HG03460 (cell line): ENCODE measurements at regions not wholly inside any gene's neighbourhood (a gene's known extent, or its start where the extent isn't known, plus 50 kb on each side); places are given as distances from the start of the nearest gene placed in this dataset.
"Not testable (repeated sequence)": the region's sequence is repeated elsewhere in the genome, so short reads cannot be mapped to it uniquely, and the experiment has no call there.

Experiments
- ATAC-seq: cut with Tn5 transposase; IDR thresholded peaks from one replicate; pipeline ENCODE4 v1.9.1; 2021; ENCODE audit not compliant: unreplicated experiment

- ATAC-seq: no peak
These were observed 53.8 kb upstream of the ADAMTS18 start for GRCh38 chr16:77488652-77489051.

- no peak for ATAC-seq
These were observed 56.3 kb upstream of the ADAMTS18 start for GRCh38 chr16:77491091-77491490.

DNA sequence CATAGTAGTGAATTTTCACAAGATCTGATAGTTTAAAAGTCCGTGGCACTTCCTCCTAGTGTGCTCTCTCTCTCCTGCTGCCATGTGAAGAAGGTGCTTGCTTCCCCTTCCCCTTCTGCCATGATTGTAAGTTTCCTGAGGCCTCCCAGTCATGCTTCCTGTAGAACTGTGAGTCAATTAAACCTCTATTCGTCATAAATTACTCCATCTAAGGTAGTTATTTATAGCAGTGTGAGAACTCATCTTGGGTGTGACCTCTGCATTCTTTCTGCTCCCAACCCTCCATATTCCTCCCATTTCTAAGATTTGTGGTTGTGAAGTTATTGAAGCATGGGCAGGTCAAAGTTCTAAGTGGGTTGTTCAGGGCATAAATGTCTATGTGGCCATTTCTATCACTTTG lies 62.1 kb upstream of the ADAMTS18 start:
- ATAC-seq: no peak

- no peak for ATAC-seq
These were observed 64.8 kb upstream of the ADAMTS18 start for GRCh38 chr16:77499373-77500285.

DNA sequence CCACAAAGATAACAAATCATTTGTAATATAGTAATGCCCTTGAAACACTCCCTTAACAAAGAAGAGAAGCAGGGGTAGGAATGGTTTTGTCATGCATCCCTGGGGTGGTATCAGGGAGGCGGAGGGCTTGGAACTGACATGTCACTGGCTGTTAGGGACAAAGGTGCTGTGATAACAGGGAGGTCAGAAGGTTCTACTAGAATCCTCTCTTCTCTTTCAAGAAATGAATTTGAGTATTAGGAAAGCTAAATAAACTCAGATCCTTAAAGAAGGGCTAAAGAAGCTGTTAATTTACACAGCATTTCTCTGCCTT lies 65.4 kb upstream of the ADAMTS18 start:
- ATAC-seq: no peak

GRCh38 chr16:77500934-77501664 lies 66.3 kb upstream of the ADAMTS18 start:
- no peak for ATAC-seq

GRCh38 chr16:77502448-77502847 lies 67.6 kb upstream of the ADAMTS18 start:
- no peak for ATAC-seq

DNA sequence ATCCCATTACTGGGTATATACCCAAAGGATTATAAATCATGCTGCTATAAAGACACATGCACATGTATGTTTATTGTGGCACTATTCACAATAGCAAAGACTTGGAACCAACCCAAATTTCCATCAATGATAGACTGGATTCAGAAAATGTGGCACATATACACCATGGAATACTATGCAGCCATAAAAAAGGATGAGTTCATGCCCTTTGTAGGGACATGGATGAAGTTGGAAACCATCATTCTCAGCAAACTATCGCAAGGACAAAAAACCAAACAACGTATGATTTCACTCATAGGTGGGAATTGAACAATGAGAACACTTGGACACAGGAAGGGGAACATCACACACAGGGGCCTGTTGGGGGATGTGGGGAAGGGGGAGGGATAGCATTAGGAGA lies 71.7 kb upstream of the ADAMTS18 start:
- ATAC-seq: not testable (repeated sequence)

- no peak for ATAC-seq
These were observed 74.2 kb upstream of the ADAMTS18 start for GRCh38 chr16:77509051-77509450.

GRCh38 chr16:77509796-77510195 lies 75.0 kb upstream of the ADAMTS18 start:
- no peak for ATAC-seq

- no peak for ATAC-seq
These were observed 76.2 kb upstream of the ADAMTS18 start for GRCh38 chr16:77511053-77511452.

GRCh38 chr16:77514500-77515220 lies 79.8 kb upstream of the ADAMTS18 start:
- ATAC-seq: no peak

DNA sequence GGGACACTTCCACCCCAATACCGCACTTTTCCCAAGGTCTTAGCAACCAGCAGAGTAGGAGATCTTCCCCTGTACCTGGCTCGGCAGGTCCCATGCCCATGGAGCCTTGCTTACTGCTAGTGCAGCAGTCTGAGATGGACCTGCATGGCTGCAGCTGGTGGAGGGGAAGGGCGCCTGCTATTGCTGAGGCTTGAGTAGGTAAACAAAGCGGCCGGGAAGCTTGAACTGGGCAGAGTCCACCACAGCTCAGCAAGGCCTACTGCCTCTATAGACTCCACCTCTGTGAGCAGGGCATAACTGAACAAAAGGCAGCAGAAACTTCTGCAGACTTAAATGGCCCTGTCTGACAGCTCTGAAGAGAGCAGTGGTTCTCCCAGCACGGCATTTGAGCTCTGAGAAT lies 90.4 kb upstream of the ADAMTS18 start:
- not testable (repeated sequence) for ATAC-seq

GRCh38 chr16:77531752-77532151 lies 96.9 kb upstream of the ADAMTS18 start:
- ATAC-seq: no peak

DNA sequence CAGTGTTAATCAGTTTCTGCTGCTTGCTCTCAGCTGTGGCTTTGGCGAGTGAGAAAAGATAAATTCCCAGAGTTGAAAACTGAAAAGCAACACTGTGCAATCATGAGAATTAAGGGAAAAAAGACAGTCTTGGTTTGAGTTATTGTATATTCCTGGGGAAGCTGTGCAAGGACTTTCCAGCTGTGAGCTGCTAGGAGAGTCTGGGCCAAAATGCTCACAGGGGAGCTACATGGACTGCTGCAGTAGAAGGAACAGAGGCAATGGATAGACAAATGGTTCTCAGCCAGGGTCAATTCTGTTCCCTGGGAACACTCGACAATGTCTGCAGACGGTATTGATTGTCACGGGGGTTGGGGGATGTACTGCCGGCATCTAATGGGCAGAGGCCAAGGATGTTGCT lies 102.0 kb upstream of the ADAMTS18 start:
- ATAC-seq: no peak

DNA sequence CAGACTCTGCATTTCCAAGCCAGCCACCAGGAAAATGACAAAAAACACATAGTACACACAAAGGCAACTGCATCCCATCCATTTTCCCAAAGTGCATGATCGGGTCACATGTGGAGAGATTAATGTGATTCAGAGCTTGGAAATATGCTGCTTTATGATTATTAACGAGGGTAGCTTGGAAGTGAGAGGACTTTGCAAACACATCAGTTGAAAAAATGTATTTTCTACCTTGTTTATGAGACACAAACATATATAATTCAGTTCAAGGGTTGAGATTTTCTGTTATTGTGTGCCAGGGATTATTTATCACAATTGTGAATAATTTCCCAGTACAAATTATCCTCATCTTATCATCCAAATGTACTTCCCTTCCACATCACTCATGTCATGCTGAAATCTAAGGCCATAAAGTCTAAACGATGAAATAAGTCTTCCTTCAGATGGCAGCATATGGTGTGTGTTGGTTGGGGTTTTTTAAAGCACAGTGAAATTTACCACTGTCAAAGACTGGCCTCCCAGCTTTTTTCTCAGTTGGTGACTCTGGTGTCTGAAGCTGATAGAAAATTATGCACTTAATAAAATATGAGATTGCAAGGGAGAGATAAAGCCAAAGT lies 104.7 kb upstream of the ADAMTS18 start:
- no peak for ATAC-seq

DNA sequence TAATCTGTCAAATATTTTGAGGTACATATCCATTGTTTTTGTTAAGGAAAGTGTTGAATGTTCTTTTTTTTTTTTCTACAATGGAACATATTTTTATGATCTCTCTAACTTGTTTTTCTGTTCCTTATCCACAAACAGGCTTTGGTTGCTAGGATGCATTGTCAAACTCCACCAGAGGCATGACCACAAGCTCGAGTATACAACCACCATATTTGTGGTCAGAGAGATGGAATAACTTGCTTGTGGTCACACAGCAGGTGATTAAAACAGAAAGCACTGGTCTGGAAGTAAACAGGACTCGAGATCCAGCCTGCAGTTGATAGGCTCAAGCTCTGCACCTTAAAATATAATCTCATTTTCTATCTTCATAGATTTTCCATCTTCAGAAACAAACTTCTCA lies 105.8 kb upstream of the ADAMTS18 start:
- ATAC-seq: no peak

DNA sequence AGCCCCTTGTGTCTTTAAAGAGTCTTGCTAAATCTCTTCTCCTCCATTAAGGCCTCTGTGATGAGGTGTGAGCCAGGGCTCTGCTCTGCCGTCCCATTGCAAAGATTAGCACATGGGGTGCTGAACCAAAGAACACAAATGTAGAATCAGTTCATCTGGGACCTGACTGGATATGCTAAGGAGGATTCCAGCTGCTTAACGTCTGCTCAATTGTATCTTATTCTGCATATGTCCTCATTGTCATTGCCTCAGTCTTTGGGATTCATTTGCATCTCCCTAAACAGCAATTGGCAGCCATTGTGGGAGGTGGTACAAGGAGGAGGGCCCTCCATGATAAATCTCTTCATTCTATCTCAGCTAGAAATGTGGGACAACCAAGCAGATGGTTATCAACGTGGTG lies 106.3 kb upstream of the ADAMTS18 start:
- no peak for ATAC-seq

- ATAC-seq: no peak
These were observed 113.3 kb upstream of the ADAMTS18 start for GRCh38 chr16:77548151-77548550.

DNA sequence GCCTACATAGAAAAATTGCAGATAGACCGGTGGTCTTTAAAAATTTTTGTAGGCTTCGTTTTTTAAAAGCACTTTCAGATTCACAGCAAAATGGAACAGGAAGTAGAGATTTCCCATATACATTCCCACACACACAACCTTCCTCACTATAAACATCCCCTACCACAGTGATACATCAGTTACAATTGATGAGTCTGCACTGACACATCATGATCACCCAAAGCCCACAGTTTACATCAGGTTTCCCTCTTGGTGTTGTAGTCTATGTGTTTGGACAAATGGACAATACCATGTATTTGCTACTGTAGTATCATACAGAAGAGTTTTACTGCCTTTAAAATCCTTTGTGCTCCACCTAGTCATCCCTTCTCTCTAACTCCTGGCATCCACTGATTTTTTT lies 113.9 kb upstream of the ADAMTS18 start:
- ATAC-seq: no peak

DNA sequence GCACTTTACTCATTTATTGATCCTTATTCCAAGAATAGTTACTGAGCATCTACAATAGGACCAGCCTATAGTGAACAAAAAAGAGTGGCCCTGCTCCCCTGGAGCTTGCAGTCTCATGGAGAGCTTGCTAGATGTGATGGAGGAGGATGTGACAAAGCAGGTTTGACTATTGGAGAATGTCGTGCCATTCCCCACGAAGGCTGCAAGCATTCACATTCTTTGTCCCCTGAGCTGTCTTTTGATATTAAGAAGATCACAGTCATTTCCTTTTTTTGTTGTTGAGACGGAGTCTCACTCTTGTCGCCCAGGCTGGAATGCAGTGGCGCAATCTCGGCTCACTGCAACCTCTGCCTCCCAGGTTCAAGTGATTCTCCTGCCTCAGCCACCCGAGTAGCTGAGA lies 115.0 kb upstream of the ADAMTS18 start:
- ATAC-seq: no peak
